Suprapubic skin (tissue), 3 donors: ENCODE measurements at regions not wholly inside any gene's neighbourhood (a gene's known extent, or its start where the extent isn't known, plus 50 kb on each side); places are given as distances from the start of the nearest gene placed in this dataset.

Experiments used
- EP300 ChIP-seq: sonication (generic); formaldehyde crosslinking; IDR thresholded peaks from one replicate; pipeline ENCODE4 v1.6.1; 2017; ENCODE audit warnings: antibody characterized with exemption
- TF ChIP-seq, protein P1 (sequence below), 2 donors: fragments of 200-600 bp in 1 of 2; fragments of 450-650 bp in 1 of 2; sonication (generic) in 1 of 2; IDR thresholded peaks; one replicate each; pipeline ENCODE4 v1.5.1; 2016 to 2019; ENCODE audit warnings: antibody characterized with exemption in 2 of 2, mild to moderate bottlenecking in 1 of 2, moderate library complexity in 1 of 2

DNA sequence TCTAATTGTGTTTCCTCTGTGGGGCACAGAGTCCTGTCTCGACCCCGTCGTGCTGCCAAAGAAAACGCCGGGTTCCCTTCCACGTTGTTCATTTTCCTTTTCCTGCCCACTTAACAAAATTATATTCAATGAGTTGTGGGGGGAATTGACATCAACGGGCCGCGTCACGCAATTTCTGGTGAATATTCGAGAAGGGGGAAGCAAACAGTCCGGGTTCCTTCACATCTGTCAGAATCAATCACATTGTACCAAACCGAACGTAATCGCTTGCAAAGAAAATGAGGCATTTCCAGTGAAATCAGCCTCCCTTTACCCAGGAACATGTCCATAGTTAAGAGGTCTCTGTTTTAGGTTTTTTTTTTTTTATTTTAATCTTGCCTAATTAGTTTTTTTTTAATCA lies 243.5 kb downstream of the SHOX start:
- TF ChIP-seq, protein P1, sequence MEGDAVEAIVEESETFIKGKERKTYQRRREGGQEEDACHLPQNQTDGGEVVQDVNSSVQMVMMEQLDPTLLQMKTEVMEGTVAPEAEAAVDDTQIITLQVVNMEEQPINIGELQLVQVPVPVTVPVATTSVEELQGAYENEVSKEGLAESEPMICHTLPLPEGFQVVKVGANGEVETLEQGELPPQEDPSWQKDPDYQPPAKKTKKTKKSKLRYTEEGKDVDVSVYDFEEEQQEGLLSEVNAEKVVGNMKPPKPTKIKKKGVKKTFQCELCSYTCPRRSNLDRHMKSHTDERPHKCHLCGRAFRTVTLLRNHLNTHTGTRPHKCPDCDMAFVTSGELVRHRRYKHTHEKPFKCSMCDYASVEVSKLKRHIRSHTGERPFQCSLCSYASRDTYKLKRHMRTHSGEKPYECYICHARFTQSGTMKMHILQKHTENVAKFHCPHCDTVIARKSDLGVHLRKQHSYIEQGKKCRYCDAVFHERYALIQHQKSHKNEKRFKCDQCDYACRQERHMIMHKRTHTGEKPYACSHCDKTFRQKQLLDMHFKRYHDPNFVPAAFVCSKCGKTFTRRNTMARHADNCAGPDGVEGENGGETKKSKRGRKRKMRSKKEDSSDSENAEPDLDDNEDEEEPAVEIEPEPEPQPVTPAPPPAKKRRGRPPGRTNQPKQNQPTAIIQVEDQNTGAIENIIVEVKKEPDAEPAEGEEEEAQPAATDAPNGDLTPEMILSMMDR (IDR thresholded peaks at IDR 0.05) = no peak
- no peak for TF ChIP-seq EP300
